ENCODE measurements at regions not wholly inside any gene's neighbourhood (a gene's known extent, or its start where the extent isn't known, plus 50 kb on each side); places are given as distances from the start of the nearest gene placed in this dataset.
"Not testable (repeated sequence)": the region's sequence is repeated elsewhere in the genome, so short reads cannot be mapped to it uniquely, and the experiment has no call there.

GRCh38 chr6:140649502-140649901, 1275.1 kb upstream of the CITED2 start:
- not testable (repeated sequence) for H3K4me1 Mint-ChIP-seq; H3K4me3 Mint-ChIP-seq; H3K9me3 ChIP-seq (ENCODE audit: control insufficient read depth in 2 of 2, low read length in 2 of 2); H3K27me3 ChIP-seq (ENCODE audit: control insufficient read depth, insufficient read depth, low read length); H3K27ac Mint-ChIP-seq; H3K36me3 Mint-ChIP-seq; H3K4me3 ChIP-seq (ENCODE audit: low read depth, low read length); H3K4me1 ChIP-seq (ENCODE audit: control insufficient read depth, insufficient read depth, low read length, poor library complexity, severe bottlenecking); H3K27me3 Mint-ChIP-seq; DNase-seq; ATAC-seq (ENCODE audit: low read depth in 2 of 2); H3K36me3 ChIP-seq (ENCODE audit: control insufficient read depth, insufficient read depth, low read length); H3K27ac ChIP-seq (ENCODE audit: insufficient read depth, low read length, poor library complexity, severe bottlenecking)
- peaks cover 0 to 15% (median 5%) of the 10 kb centered on the region in 7 donors for H3K9me3 Mint-ChIP-seq

GRCh38 chr6:140647322-140647721, 1272.9 kb upstream of the CITED2 start:
- H3K27ac ChIP-seq (ENCODE audit: insufficient read depth, low read length, poor library complexity, severe bottlenecking); H3K27me3 ChIP-seq (ENCODE audit: control insufficient read depth, insufficient read depth, low read length); H3K4me1 ChIP-seq (ENCODE audit: control insufficient read depth, insufficient read depth, low read length, poor library complexity, severe bottlenecking); H3K36me3 Mint-ChIP-seq; H3K27me3 Mint-ChIP-seq; H3K9me3 ChIP-seq (ENCODE audit: control insufficient read depth in 2 of 2, low read length in 2 of 2); H3K27ac Mint-ChIP-seq; DNase-seq; ATAC-seq (ENCODE audit: low read depth in 2 of 2); H3K36me3 ChIP-seq (ENCODE audit: control insufficient read depth, insufficient read depth, low read length); H3K4me1 Mint-ChIP-seq; H3K4me3 ChIP-seq (ENCODE audit: low read depth, low read length); H3K4me3 Mint-ChIP-seq: not testable (repeated sequence)
- H3K9me3 Mint-ChIP-seq = peaks cover 0 to 17% (median 6%) of the 10 kb centered on the region in 7 donors

- H3K27ac ChIP-seq (ENCODE audit: insufficient read depth, low read length, poor library complexity, severe bottlenecking) = no peak overlapping the region
- ATAC-seq (ENCODE audit: low read depth in 2 of 2) = no peak
- H3K9me3 Mint-ChIP-seq = peaks cover 0 to 17% (median 6%) of the 10 kb centered on the region in 7 donors
- no peaks in the 10 kb centered on the region for H3K36me3 ChIP-seq (ENCODE audit: control insufficient read depth, insufficient read depth, low read length)
- no peaks in the 10 kb centered on the region for H3K27me3 ChIP-seq (ENCODE audit: control insufficient read depth, insufficient read depth, low read length)
- H3K4me3 Mint-ChIP-seq = no peak overlapping the region
- H3K4me1 Mint-ChIP-seq = no peaks in the 10 kb centered on the region
- H3K4me1 ChIP-seq (ENCODE audit: control insufficient read depth, insufficient read depth, low read length, poor library complexity, severe bottlenecking) = no peaks in the 10 kb centered on the region
- no peaks in the 10 kb centered on the region for H3K36me3 Mint-ChIP-seq
- no peak overlapping the region for H3K27ac Mint-ChIP-seq
- H3K9me3 ChIP-seq (ENCODE audit: control insufficient read depth in 2 of 2, low read length in 2 of 2) = peaks cover 0 to 3% of the 10 kb centered on the region in 2 experiments
- no peaks in the 10 kb centered on the region for H3K27me3 Mint-ChIP-seq
- no peak for DNase-seq
- H3K4me3 ChIP-seq (ENCODE audit: low read depth, low read length) = no peak overlapping the region
Observed at GRCh38 chr6:140644017-140644416, 1269.6 kb upstream of the CITED2 start.

GRCh38 chr6:140641412-140641811, 1267.0 kb upstream of the CITED2 start:
- peaks cover 0 to 5% (median 4%) of the 10 kb centered on the region in 7 donors for H3K9me3 Mint-ChIP-seq
- no peak overlapping the region for H3K27ac ChIP-seq (ENCODE audit: insufficient read depth, low read length, poor library complexity, severe bottlenecking)
- H3K36me3 ChIP-seq (ENCODE audit: control insufficient read depth, insufficient read depth, low read length) = no peaks in the 10 kb centered on the region
- no peaks in the 10 kb centered on the region for H3K9me3 ChIP-seq (ENCODE audit: control insufficient read depth in 2 of 2, low read length in 2 of 2)
- no peaks in the 10 kb centered on the region for H3K27me3 ChIP-seq (ENCODE audit: control insufficient read depth, insufficient read depth, low read length)
- DNase-seq = no peak
- no peaks in the 10 kb centered on the region for H3K4me1 ChIP-seq (ENCODE audit: control insufficient read depth, insufficient read depth, low read length, poor library complexity, severe bottlenecking)
- H3K4me3 ChIP-seq (ENCODE audit: low read depth, low read length) = no peak overlapping the region
- no peak overlapping the region for H3K4me3 Mint-ChIP-seq
- ATAC-seq (ENCODE audit: low read depth in 2 of 2) = no peak
- no peaks in the 10 kb centered on the region for H3K27me3 Mint-ChIP-seq
- no peak overlapping the region for H3K27ac Mint-ChIP-seq
- H3K36me3 Mint-ChIP-seq = no peaks in the 10 kb centered on the region
- H3K4me1 Mint-ChIP-seq = no peaks in the 10 kb centered on the region

- Histone ChIP-seq H3K9me3 (ENCODE audit: control insufficient read depth in 2 of 2, low read length in 2 of 2) (no peaks in the 10 kb centered on the region), H3K36me3 (ENCODE audit: control insufficient read depth, insufficient read depth, low read length) (no peaks in the 10 kb centered on the region), H3K4me3 (ENCODE audit: low read depth, low read length) (no peak overlapping the region), H3K27me3 (ENCODE audit: control insufficient read depth, insufficient read depth, low read length) (no peaks in the 10 kb centered on the region), H3K27ac (ENCODE audit: insufficient read depth, low read length, poor library complexity, severe bottlenecking) (no peak overlapping the region), H3K4me1 (ENCODE audit: control insufficient read depth, insufficient read depth, low read length, poor library complexity, severe bottlenecking) (no peaks in the 10 kb centered on the region)
- no peaks in the 10 kb centered on the region for H3K4me1 Mint-ChIP-seq
- no peak overlapping the region for H3K27ac Mint-ChIP-seq
- H3K9me3 Mint-ChIP-seq = peaks cover 0 to 3% (median 0%) of the 10 kb centered on the region in 7 donors
- ATAC-seq (ENCODE audit: low read depth in 2 of 2) (no peak), DNase-seq (no peak)
- no peak overlapping the region for H3K4me3 Mint-ChIP-seq
- H3K36me3 Mint-ChIP-seq = no peaks in the 10 kb centered on the region
- H3K27me3 Mint-ChIP-seq = no peaks in the 10 kb centered on the region
Observed at GRCh38 chr6:140636908-140637402, 1262.5 kb upstream of the CITED2 start.

- DNase-seq = no peak
- Histone ChIP-seq H3K27ac (ENCODE audit: insufficient read depth, low read length, poor library complexity, severe bottlenecking) (no peak overlapping the region), H3K4me1 (ENCODE audit: control insufficient read depth, insufficient read depth, low read length, poor library complexity, severe bottlenecking) (no peaks in the 10 kb centered on the region), H3K27me3 (ENCODE audit: control insufficient read depth, insufficient read depth, low read length) (no peaks in the 10 kb centered on the region), H3K9me3 (ENCODE audit: control insufficient read depth in 2 of 2, low read length in 2 of 2) (no peaks in the 10 kb centered on the region), H3K4me3 (ENCODE audit: low read depth, low read length) (no peak overlapping the region), H3K36me3 (ENCODE audit: control insufficient read depth, insufficient read depth, low read length) (no peaks in the 10 kb centered on the region)
- no peak for ATAC-seq (ENCODE audit: low read depth in 2 of 2)
- H3K4me1 Mint-ChIP-seq = no peaks in the 10 kb centered on the region
- no peaks in the 10 kb centered on the region for H3K36me3 Mint-ChIP-seq
- H3K27me3 Mint-ChIP-seq = no peaks in the 10 kb centered on the region
- H3K9me3 Mint-ChIP-seq = peaks cover 0 to 3% (median 0%) of the 10 kb centered on the region in 7 donors
- H3K27ac Mint-ChIP-seq = no peak overlapping the region
- H3K4me3 Mint-ChIP-seq = no peak overlapping the region
Observed at GRCh38 chr6:140636271-140636907, 1261.9 kb upstream of the CITED2 start.

GRCh38 chr6:140627002-140627401, 1252.6 kb upstream of the CITED2 start:
- no peaks in the 10 kb centered on the region for H3K27me3 Mint-ChIP-seq
- no peak for ATAC-seq (ENCODE audit: low read depth in 2 of 2)
- no peaks in the 10 kb centered on the region for H3K36me3 Mint-ChIP-seq
- no peak for DNase-seq
- no peaks in the 10 kb centered on the region for H3K4me1 ChIP-seq (ENCODE audit: control insufficient read depth, insufficient read depth, low read length, poor library complexity, severe bottlenecking)
- peaks cover 0 to 22% (median 10%) of the 10 kb centered on the region in 7 donors for H3K9me3 Mint-ChIP-seq
- peaks cover 2 to 5% of the 10 kb centered on the region in 2 experiments for H3K9me3 ChIP-seq (ENCODE audit: control insufficient read depth in 2 of 2, low read length in 2 of 2)
- no peak overlapping the region for H3K27ac Mint-ChIP-seq
- no peak overlapping the region for H3K27ac ChIP-seq (ENCODE audit: insufficient read depth, low read length, poor library complexity, severe bottlenecking)
- no peaks in the 10 kb centered on the region for H3K36me3 ChIP-seq (ENCODE audit: control insufficient read depth, insufficient read depth, low read length)
- no peak overlapping the region for H3K4me3 Mint-ChIP-seq
- H3K4me3 ChIP-seq (ENCODE audit: low read depth, low read length) = no peak overlapping the region
- no peaks in the 10 kb centered on the region for H3K27me3 ChIP-seq (ENCODE audit: control insufficient read depth, insufficient read depth, low read length)
- H3K4me1 Mint-ChIP-seq = no peaks in the 10 kb centered on the region

- DNase-seq = no peak
- H3K4me3 ChIP-seq (ENCODE audit: low read depth, low read length) = no peak overlapping the region
- H3K9me3 ChIP-seq (ENCODE audit: control insufficient read depth in 2 of 2, low read length in 2 of 2) = peaks cover 2 to 5% of the 10 kb centered on the region in 2 experiments
- no peaks in the 10 kb centered on the region for H3K27me3 ChIP-seq (ENCODE audit: control insufficient read depth, insufficient read depth, low read length)
- H3K36me3 Mint-ChIP-seq = no peaks in the 10 kb centered on the region
- H3K4me1 Mint-ChIP-seq = no peaks in the 10 kb centered on the region
- H3K27me3 Mint-ChIP-seq = no peaks in the 10 kb centered on the region
- no peak overlapping the region for H3K27ac Mint-ChIP-seq
- no peaks in the 10 kb centered on the region for H3K4me1 ChIP-seq (ENCODE audit: control insufficient read depth, insufficient read depth, low read length, poor library complexity, severe bottlenecking)
- H3K9me3 Mint-ChIP-seq = peaks cover 0 to 22% (median 11%) of the 10 kb centered on the region in 7 donors
- H3K36me3 ChIP-seq (ENCODE audit: control insufficient read depth, insufficient read depth, low read length) = no peaks in the 10 kb centered on the region
- no peak for ATAC-seq (ENCODE audit: low read depth in 2 of 2)
- no peak overlapping the region for H3K4me3 Mint-ChIP-seq
- H3K27ac ChIP-seq (ENCODE audit: insufficient read depth, low read length, poor library complexity, severe bottlenecking) = no peak overlapping the region
Observed at GRCh38 chr6:140623498-140623897, 1249.0 kb upstream of the CITED2 start.

Data from CD4-positive, CD25-positive, alpha-beta regulatory T cell (primary cell).